ENCODE measurements at regions not wholly inside any gene's neighbourhood (a gene's known extent, or its start where the extent isn't known, plus 50 kb on each side); places are given as distances from the start of the nearest gene placed in this dataset.
"Not testable (repeated sequence)": the region's sequence is repeated elsewhere in the genome, so short reads cannot be mapped to it uniquely, and the experiment has no call there.

GRCh38 chr4:115548123-115548522, 434.7 kb upstream of the NDST4 start:
- no peak for DNase-seq

DNA sequence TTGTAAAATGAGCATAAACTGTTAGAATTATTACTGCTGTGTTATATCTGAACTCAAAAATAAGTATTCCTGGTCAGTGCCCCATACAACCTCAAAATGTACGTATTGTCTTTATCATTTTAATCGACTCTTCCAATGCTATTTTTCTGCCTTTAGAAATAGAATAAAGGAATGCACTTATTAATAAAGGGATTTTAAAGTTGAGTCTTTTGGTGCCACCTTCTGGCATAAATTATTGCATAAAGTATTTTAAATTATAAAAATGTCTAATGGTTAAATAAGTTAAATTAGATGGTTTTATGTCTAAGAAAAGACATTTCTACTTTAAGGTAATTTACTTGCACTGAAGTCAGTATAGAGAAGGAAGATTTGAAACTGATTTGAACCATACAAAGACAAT, 424.0 kb upstream of the NDST4 start:
- DNase-seq = no peak

- no peak for DNase-seq
Measured at GRCh38 chr4:115529126-115529525, 415.7 kb upstream of the NDST4 start.

DNA sequence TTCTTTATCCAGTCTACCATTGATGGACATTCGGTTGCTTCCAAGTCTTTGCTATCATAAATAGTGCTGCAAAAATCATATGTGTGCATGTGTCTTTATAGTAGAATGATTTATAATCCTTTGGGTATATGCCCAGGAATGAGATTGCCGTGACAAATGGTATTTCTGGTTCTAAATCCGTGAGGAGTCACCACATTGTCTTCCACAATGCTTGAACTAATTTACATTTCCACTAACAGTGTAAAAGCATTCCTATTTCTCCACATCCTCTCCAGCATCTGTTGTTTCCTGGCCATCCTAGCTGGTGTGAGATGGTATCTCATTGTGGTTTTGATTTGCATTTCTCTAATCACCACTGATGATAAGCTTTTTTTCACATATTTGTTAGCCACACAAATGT, 406.1 kb upstream of the NDST4 start:
- not testable (repeated sequence) for DNase-seq

- no peak for DNase-seq
Measured at GRCh38 chr4:115515772-115516171, 402.4 kb upstream of the NDST4 start.

- DNase-seq = no peak
Measured at GRCh38 chr4:115515366-115515765, 401.9 kb upstream of the NDST4 start.

DNA sequence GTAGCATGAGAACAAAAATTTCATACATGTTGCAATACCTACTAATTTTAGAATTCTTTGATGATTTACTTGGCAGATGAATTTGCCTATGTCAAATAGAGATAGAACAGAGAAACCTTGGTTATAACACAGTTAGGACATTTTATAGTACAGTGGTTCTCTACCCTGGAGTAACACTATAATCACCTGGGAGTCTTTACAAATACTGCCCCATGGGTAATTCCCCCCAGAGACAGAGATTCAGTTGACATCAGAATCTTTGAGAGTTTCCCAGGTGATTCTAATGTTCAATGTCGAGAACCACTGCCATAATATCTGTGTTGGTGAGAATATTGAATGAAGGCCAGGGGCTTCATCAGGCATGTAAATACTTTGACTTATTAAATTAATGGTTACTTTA, 401.3 kb upstream of the NDST4 start:
- DNase-seq = no peak

DNA sequence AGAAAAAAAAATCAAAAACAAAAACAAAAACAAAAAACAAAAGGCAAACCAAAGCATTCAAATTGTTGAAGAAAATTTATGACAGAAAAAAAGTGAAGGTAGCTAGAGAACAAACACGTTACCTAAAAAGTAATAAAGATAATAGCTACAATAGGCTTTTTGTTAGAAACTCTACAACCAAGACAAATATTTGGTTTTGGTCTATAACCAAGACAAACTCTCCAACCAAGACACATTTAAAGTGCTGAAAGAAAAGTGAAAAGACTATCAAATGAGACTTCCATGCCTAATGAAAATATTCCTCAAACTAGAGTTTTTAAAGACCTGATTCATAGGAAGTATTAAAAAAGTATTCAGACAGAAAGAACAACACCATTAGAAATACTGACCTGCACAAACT, 391.9 kb upstream of the NDST4 start:
- DNase-seq = no peak

- no peak for DNase-seq
Measured at GRCh38 chr4:115501656-115502055, 388.2 kb upstream of the NDST4 start.

DNA sequence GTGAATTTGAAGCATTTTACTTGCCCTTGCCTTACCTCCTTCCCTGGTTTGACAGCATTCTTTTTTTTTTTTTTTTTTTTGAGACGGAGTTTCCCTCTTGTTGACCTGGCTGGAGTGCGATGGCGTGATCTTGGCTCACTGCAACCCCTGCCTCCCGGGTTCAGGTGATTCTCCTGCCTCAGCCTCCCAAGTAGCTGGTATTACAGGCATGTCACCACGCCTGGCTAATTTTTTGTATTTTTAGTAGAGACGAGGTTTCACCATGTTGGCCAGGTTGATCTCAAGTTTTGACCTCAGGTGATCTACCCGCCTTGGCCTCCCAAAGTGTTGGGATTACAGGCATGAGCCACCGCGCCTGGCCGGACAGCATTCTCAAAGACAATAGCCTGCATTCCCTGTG, 380.4 kb upstream of the NDST4 start:
- DNase-seq = not testable (repeated sequence)

- no peak for DNase-seq
Measured at GRCh38 chr4:115491686-115492085, 378.3 kb upstream of the NDST4 start.

DNA sequence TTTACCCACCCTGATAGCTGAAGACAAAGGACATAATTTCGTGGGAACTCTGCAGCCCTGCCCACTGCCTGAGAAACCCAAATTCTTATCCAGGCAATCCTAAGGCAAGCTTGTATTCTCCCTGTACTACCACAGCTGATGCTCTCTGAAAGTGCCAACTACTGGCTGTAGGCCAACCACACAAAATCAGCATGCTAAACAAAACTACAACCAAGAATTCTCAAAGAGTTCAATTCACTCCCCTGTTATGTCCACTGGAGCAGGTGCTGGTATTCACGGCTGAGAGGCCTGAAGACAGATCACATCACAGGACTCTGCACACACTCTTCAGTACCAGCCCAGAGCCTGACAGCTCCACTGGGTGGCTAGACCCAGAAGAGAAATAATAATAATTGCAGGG, 375.9 kb upstream of the NDST4 start:
- DNase-seq = no peak

GRCh38 chr4:115485402-115485801, 372.0 kb upstream of the NDST4 start:
- DNase-seq = no peak

DNA sequence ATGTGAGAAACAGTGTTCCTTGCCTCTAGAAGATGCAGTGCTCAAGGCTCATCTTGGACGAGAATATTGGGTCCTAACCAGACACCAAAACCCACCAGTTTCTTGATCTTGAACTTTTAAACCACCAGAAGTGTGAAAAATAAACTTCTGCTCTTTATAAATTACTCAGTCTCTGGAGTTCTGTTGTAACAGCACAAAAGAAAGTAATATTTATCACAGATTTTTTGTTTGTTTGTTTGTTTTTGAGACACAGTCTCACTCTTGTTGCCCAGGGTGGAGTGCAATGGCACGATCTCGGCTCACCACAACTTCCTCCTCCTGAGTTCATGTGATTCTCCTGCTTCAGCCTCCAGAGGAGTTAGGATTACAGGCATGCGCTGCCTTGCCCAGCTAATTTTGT, 371.1 kb upstream of the NDST4 start:
- DNase-seq = no peak

DNA sequence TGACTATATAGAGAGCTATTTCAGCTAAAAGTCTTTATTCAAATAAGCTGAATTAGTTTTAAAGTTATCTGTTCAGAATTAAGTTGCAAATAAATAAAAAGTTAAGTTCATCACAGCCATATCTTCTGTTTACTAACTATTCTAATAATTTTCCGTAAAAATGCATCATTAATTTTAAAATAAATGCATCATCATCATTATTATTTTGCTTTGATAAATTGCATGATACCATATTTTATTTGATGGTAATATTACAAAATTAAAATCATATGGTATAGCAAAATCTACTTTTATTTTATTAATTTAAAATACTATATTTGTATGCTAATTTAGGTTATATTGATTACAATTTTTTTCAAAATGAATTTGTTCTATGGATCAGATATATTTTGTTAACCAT, 357.3 kb upstream of the NDST4 start:
- DNase-seq = no peak

- not testable (repeated sequence) for DNase-seq
Measured at GRCh38 chr4:115459301-115459700, 345.9 kb upstream of the NDST4 start.

DNA sequence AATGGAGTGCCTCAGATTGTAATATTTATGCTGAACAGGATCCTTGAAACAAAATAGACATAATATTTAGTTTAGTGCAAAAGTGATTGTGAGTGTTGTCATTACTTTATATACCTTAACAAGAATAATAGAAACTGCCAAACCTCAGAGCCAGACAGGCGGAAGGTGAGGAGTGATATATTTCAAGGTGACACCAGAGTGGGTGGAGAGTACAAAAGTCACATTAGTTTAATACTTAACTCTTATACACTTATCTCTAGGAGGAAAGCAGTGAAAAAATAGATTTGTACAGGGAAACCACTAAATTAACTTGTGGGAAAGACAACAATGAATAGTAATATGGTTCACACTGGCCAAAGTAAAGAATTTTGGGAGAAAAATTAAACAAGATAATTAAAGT, 342.8 kb upstream of the NDST4 start:
- DNase-seq = no peak

DNA sequence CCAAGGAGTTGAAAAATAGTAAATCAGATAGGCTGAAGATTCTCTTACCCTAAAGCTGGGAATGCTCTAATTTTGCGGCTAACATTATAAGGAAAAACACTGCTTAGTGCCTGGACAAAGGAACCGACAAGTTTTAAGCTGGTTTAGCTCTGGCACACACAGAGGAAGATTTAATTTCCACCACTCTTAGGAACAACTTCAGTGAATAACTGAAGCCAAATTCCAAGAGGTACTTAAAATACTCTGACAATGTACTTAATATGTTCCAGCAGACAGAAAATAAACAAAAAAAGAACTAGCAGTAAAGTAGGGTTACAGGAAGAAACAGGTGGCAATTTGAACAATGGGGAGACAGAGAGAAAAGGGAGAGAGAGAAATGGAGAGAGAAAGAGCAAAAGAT, 340.8 kb upstream of the NDST4 start:
- DNase-seq = no peak

- DNase-seq = no peak
Measured at GRCh38 chr4:115453416-115453815, 340.0 kb upstream of the NDST4 start.

GRCh38 chr4:115452229-115452628, 338.8 kb upstream of the NDST4 start:
- not testable (repeated sequence) for DNase-seq

- DNase-seq = no peak
Measured at GRCh38 chr4:115437739-115438138, 324.3 kb upstream of the NDST4 start.

DNA sequence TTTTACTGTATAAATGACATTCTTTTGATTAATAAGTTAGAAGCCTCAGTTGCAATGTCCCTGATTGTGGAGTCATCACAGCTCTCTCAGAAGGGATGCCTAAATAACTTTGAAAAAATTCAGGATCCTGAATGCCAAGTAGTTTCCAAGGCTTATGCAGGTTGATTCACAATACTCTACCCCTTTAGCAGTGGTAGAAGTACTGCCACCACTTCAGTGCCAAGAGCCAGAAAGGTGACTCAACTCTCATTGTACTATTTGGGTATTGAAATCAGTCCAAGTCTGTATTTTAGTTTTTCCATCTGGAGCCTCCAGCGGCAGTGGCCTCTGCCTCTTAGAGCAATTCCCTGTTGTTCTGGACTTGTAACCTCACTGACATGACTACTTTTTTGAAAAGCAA, 320.1 kb upstream of the NDST4 start:
- no peak for DNase-seq

DNA sequence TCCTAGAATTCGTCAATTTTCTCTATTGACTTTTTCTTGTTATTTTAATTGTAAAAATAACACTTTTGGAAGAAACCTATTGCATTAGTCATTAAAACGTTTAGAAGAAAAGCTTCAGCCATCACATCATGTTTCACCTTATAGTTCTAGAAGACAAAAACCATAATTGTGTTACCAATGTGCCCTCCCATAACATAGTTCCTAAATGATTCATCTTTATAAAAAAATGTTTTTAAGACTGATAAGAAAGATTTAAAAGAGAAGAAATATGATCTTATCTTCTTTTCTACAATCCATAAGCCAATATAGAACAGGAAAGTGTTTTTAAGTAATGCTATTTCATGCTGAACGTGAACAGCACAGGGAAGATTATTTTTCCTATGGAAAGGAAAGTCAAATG, 316.6 kb upstream of the NDST4 start:
- no peak for DNase-seq

- DNase-seq = no peak
Measured at GRCh38 chr4:115428455-115428854, 315.0 kb upstream of the NDST4 start.

GRCh38 chr4:115424852-115425251, 311.4 kb upstream of the NDST4 start:
- no peak for DNase-seq

Data from activated CD4-positive, alpha-beta T cell treated with anti-CD3 and anti-CD28 coated beads for 4 hours (primary cell).